ENCODE measurements at regions not wholly inside any gene's neighbourhood (a gene's known extent, or its start where the extent isn't known, plus 50 kb on each side); places are given as distances from the start of the nearest gene placed in this dataset.

DNA sequence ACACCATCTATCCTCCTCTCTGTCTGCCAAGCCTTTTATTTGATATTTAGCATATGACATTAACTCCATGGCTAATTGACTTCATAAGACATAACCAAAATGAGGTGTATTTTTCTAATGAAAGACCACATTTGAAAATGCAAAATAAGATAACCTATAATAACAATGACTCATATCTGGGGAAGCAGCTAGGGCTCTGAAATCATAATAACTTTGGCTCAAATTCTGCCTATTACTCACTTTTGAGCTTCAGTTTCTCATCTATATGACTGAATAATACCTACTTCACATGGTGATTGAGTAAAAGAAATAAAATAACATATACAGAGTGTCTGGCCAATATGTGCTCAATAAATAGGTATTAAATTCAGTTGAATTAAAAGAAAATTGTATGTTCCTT is 1419.8 kb upstream of the TENM4 start:
- H3K4me3 ChIP-seq (ENCODE audit: low read depth, low read length), result no peak overlapping the region
- no peak for DNase-seq (ENCODE audit: low read depth)
- no peaks in the 10 kb centered on the region for H3K27me3 ChIP-seq (ENCODE audit: control insufficient read depth, insufficient read depth, low read length)
- H3K36me3 ChIP-seq (ENCODE audit: control insufficient read depth, insufficient read depth, low read length), result no peaks in the 10 kb centered on the region
- TF ChIP-seq, protein P1, sequence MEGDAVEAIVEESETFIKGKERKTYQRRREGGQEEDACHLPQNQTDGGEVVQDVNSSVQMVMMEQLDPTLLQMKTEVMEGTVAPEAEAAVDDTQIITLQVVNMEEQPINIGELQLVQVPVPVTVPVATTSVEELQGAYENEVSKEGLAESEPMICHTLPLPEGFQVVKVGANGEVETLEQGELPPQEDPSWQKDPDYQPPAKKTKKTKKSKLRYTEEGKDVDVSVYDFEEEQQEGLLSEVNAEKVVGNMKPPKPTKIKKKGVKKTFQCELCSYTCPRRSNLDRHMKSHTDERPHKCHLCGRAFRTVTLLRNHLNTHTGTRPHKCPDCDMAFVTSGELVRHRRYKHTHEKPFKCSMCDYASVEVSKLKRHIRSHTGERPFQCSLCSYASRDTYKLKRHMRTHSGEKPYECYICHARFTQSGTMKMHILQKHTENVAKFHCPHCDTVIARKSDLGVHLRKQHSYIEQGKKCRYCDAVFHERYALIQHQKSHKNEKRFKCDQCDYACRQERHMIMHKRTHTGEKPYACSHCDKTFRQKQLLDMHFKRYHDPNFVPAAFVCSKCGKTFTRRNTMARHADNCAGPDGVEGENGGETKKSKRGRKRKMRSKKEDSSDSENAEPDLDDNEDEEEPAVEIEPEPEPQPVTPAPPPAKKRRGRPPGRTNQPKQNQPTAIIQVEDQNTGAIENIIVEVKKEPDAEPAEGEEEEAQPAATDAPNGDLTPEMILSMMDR (IDR thresholded peaks at IDR 0.05; ENCODE audit: insufficient read depth, low read length, poor library complexity, severe bottlenecking), result no peak

DNA sequence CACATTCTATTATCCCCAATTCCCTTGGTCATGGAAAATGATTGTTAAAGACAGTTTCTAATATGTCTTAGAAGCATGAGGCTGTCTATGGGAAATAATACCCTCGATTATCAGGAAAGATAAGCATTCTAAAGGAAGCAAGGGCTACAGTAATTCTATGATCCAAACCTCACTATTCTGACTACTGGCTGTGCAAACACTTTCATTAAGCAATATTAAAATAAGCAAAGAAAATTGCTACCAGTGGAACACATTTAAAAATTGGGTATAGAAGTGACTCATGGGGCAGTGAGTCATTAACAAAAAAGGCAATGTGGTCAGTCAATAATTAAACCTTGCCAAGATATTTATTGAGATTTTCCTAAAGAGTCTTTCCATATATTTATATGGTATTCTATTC is 1415.2 kb upstream of the TENM4 start:
- DNase-seq (ENCODE audit: low read depth), result no peak
- no peaks in the 10 kb centered on the region for H3K36me3 ChIP-seq (ENCODE audit: control insufficient read depth, insufficient read depth, low read length)
- no peak overlapping the region for H3K4me3 ChIP-seq (ENCODE audit: low read depth, low read length)
- TF ChIP-seq, protein P1 (IDR thresholded peaks at IDR 0.05; ENCODE audit: insufficient read depth, low read length, poor library complexity, severe bottlenecking), result no peak
- no peaks in the 10 kb centered on the region for H3K27me3 ChIP-seq (ENCODE audit: control insufficient read depth, insufficient read depth, low read length)

DNA sequence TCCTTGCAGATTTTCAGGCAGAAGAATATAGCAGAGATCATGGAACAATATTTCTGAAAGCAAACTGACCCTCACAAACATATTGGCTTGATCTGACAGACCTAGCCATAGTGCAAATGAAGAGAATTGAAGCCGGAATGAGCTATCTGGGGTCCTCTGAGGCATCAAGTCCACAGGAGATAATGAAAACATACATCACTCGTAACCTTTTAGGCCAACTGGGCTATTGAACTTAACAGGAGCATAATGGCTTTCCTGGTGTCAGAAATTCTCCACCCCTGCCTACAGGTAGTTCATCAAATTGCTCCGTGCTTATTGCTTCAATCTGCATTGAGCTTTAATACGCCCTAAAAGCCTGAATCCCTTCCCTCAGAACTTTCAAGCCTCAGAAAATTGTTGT is 1414.6 kb upstream of the TENM4 start:
- no peak for DNase-seq (ENCODE audit: low read depth)
- TF ChIP-seq, protein P1 (IDR thresholded peaks at IDR 0.05; ENCODE audit: insufficient read depth, low read length, poor library complexity, severe bottlenecking), result no peak
- no peaks in the 10 kb centered on the region for H3K36me3 ChIP-seq (ENCODE audit: control insufficient read depth, insufficient read depth, low read length)
- no peaks in the 10 kb centered on the region for H3K27me3 ChIP-seq (ENCODE audit: control insufficient read depth, insufficient read depth, low read length)
- no peak overlapping the region for H3K4me3 ChIP-seq (ENCODE audit: low read depth, low read length)

DNA sequence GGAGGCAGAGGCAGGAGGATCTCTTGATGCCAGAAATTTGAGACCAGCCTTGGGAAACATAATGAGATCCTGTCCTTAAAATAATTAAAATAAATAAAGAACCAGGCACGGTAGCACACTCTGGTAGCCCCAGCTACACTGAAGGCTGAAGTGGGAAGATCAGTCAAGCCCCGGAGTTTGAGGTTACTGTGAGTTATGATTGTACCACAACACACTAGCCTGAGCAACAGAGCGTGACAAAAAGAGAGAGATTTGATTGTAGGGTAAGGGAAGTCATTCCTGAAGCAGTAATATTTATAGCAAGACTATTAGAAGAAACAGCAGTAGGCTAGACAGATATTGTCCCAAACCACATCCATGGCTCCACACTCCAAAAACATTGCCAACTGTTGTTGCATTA is 1408.4 kb upstream of the TENM4 start:
- H3K27me3 ChIP-seq (ENCODE audit: control insufficient read depth, insufficient read depth, low read length), result no peaks in the 10 kb centered on the region
- TF ChIP-seq, protein P1 (IDR thresholded peaks at IDR 0.05; ENCODE audit: insufficient read depth, low read length, poor library complexity, severe bottlenecking), result no peak
- no peak for DNase-seq (ENCODE audit: low read depth)
- H3K36me3 ChIP-seq (ENCODE audit: control insufficient read depth, insufficient read depth, low read length), result no peaks in the 10 kb centered on the region
- H3K4me3 ChIP-seq (ENCODE audit: low read depth, low read length), result no peak overlapping the region

DNA sequence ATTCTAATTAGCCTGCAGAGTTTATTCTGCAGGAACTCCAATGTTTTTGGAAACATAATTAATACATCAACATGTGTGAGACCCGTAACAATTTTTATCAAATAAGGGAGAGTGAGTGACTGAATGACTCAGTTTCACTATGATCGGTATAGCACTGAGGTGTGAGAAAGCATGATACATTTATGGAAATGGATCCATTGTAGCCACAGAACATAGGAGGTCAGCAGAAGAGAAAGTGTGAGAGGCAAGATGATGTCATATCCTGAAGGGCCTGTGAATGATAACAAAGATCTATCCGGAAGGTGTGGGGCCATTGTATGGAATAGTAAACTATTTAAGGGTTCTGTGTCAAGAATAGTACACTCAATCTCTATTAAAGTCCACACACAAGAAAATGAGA is 1406.1 kb upstream of the TENM4 start:
- Histone ChIP-seq H3K4me3 (ENCODE audit: low read depth, low read length) (no peak overlapping the region), H3K27me3 (ENCODE audit: control insufficient read depth, insufficient read depth, low read length) (no peaks in the 10 kb centered on the region), H3K36me3 (ENCODE audit: control insufficient read depth, insufficient read depth, low read length) (no peaks in the 10 kb centered on the region)
- TF ChIP-seq, protein P1 (IDR thresholded peaks at IDR 0.05; ENCODE audit: insufficient read depth, low read length, poor library complexity, severe bottlenecking), result no peak
- DNase-seq (ENCODE audit: low read depth), result no peak

DNA sequence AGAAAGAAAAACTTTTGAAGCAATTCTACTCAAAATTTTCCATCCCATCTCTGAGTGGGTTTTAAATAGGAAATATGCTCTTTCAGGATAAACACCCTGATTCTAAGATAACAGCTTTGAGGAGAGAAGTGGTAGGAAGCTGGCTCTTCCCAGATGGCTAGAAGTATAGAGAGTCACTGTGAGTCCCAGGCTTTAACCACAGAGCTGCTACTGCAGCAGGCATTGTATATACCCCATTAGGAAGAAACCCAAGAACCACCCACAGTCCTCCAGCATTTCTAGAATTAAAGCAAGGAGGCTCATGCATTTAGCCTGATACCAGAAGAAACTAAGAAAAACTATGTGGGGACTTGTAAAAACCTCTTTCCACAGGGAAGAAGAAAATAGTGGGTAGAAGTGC is 1405.6 kb upstream of the TENM4 start:
- TF ChIP-seq, protein P1 (IDR thresholded peaks at IDR 0.05; ENCODE audit: insufficient read depth, low read length, poor library complexity, severe bottlenecking), result no peak

More for the DNA sequence above, 1405.6 kb upstream of the TENM4 start:
- no peaks in the 10 kb centered on the region for H3K27me3 ChIP-seq (ENCODE audit: control insufficient read depth, insufficient read depth, low read length)
- no peaks in the 10 kb centered on the region for H3K36me3 ChIP-seq (ENCODE audit: control insufficient read depth, insufficient read depth, low read length)
- no peak overlapping the region for H3K4me3 ChIP-seq (ENCODE audit: low read depth, low read length)
- DNase-seq (ENCODE audit: low read depth), result no peak
